PC-3 (cell line): ENCODE measurements at regions not wholly inside any gene's neighbourhood (a gene's known extent, or its start where the extent isn't known, plus 50 kb on each side); places are given as distances from the start of the nearest gene placed in this dataset.

Source experiments
- EZH2 ChIP-seq: fragments of 300-600 bp; sonication (generic); IDR thresholded peaks from one replicate; pipeline ENCODE4 v1.6.1; 2017; ENCODE audit warnings: antibody characterized with exemption, mild to moderate bottlenecking, low read length; ENCODE audit not compliant: unreplicated experiment
- EZH2phosphoT487 ChIP-seq: fragments of 300-600 bp; sonication (generic); IDR thresholded peaks from 2 replicates; pipeline ENCODE4 v1.6.1; 2018; ENCODE audit warnings: mild to moderate bottlenecking, antibody characterized with exemption, low read length, borderline replicate concordance
- TF ChIP-seq, protein P1 (sequence below): fragments of 300-600 bp; sonication (generic); conservative IDR thresholded peaks from 2 replicates; pipeline ENCODE4 v1.5.1; 2017; ENCODE audit warnings: antibody characterized with exemption, low read depth, mild to moderate bottlenecking, low read length

DNA sequence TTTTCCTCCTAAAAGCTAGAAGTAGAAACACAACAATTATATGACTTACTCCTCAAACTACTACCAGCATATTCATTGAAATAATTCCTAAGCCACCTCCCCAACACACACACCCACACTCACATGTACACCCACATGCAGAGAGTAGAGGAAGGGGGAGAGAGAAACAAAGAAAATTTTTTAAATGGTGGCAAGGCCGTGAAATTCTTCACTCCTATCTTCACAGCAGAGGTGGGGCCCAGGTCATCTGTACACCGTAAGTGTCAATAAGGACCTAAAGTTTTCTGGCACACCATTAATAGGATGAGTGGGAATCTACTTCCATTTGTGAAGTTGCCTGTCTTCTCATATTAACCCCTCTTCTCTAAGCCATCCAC is 73.9 kb upstream of the EGLN3 start:
- TF ChIP-seq, protein P1, sequence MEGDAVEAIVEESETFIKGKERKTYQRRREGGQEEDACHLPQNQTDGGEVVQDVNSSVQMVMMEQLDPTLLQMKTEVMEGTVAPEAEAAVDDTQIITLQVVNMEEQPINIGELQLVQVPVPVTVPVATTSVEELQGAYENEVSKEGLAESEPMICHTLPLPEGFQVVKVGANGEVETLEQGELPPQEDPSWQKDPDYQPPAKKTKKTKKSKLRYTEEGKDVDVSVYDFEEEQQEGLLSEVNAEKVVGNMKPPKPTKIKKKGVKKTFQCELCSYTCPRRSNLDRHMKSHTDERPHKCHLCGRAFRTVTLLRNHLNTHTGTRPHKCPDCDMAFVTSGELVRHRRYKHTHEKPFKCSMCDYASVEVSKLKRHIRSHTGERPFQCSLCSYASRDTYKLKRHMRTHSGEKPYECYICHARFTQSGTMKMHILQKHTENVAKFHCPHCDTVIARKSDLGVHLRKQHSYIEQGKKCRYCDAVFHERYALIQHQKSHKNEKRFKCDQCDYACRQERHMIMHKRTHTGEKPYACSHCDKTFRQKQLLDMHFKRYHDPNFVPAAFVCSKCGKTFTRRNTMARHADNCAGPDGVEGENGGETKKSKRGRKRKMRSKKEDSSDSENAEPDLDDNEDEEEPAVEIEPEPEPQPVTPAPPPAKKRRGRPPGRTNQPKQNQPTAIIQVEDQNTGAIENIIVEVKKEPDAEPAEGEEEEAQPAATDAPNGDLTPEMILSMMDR, result no peak
- TF ChIP-seq EZH2phosphoT487 (no peak), EZH2 (no peak)
